ENCODE measurements at regions not wholly inside any gene's neighbourhood (a gene's known extent, or its start where the extent isn't known, plus 50 kb on each side); places are given as distances from the start of the nearest gene placed in this dataset.

GRCh38 chr9:29945012-29945411 is 2371.7 kb upstream of the C9orf72 start:
- Histone ChIP-seq H3K4me1 (no peaks in the 10 kb centered on the region), H3K9me3 (no peaks in the 10 kb centered on the region), H3K4me3 (no peak overlapping the region), H3K27me3 (no peaks in the 10 kb centered on the region), H3K36me3 (ENCODE audit: low read depth, missing control alignments) (no peaks in the 10 kb centered on the region), H3K27ac (no peak overlapping the region)
- no peak for TF ChIP-seq CTCF (IDR thresholded peaks at IDR 0.05)
- TF ChIP-seq POLR2A (IDR thresholded peaks at IDR 0.05) = no peak
- DNase-seq = no peak
- WGBS, 2 donors = 96 to 97% methylated on average over 1 of the region's 1 CpG
- intact Hi-C loops (cut with DNase I; ENCODE audit: low total_unique reads) = loop anchor here (5.0 kb wide), 1 partner anchor 827 kb away; no protein-coding TSS in a partner anchor

DNA sequence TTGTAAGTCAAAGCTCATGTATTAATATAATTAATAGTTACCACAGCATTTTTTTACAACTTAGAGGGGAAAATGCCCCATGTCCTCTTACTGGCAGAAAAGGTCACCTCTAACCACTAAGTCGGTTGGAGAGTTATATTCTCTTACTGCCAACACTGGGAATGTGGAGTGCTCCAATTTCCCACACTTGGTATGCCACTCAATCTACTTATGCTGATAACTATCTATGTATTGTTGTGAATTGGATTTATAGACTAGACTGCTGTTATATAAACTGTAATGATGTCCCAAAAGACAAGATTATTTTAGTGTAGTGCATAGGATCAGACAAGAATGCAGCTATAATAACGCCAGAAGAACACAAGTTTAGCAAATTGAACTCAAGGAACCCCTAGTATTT is 2385.2 kb upstream of the C9orf72 start:
- no peak for DNase-seq
- Histone ChIP-seq H3K27ac (no peak overlapping the region), H3K4me1 (no peaks in the 10 kb centered on the region), H3K4me3 (no peak overlapping the region), H3K27me3 (no peaks in the 10 kb centered on the region), H3K9me3 (no peaks in the 10 kb centered on the region), H3K36me3 (ENCODE audit: low read depth, missing control alignments) (no peaks in the 10 kb centered on the region)
- TF ChIP-seq CTCF (IDR thresholded peaks at IDR 0.05) (no peak), POLR2A (IDR thresholded peaks at IDR 0.05) (no peak)
- intact Hi-C loops (cut with DNase I; ENCODE audit: low total_unique reads) = no loop called here
- WGBS, 2 donors = 66 to 79% methylated on average over 2 of the region's 2 CpGs

- Histone ChIP-seq H3K27ac (no peak overlapping the region), H3K4me3 (no peak overlapping the region), H3K9me3 (no peaks in the 10 kb centered on the region), H3K4me1 (no peaks in the 10 kb centered on the region), H3K36me3 (ENCODE audit: low read depth, missing control alignments) (no peaks in the 10 kb centered on the region), H3K27me3 (no peaks in the 10 kb centered on the region)
- WGBS, 2 donors = 67% methylated on average over 6 of the region's 6 CpGs
- no peak for DNase-seq
- no peak for TF ChIP-seq CTCF (IDR thresholded peaks at IDR 0.05)
- no peak for TF ChIP-seq POLR2A (IDR thresholded peaks at IDR 0.05)
- intact Hi-C loops (cut with DNase I; ENCODE audit: low total_unique reads) = no loop called here
These were observed 2392.6 kb upstream of the C9orf72 start for GRCh38 chr9:29965834-29966233.

GRCh38 chr9:29966247-29966646 is 2393.0 kb upstream of the C9orf72 start:
- no peaks in the 10 kb centered on the region for H3K36me3 ChIP-seq (ENCODE audit: low read depth, missing control alignments)
- H3K27ac ChIP-seq = no peak overlapping the region
- H3K4me3 ChIP-seq = no peak overlapping the region
- 84 to 93% methylated on average over 2 of the region's 2 CpGs for WGBS, 2 donors
- no peaks in the 10 kb centered on the region for H3K4me1 ChIP-seq
- no peak for TF ChIP-seq CTCF (IDR thresholded peaks at IDR 0.05)
- no peak for TF ChIP-seq POLR2A (IDR thresholded peaks at IDR 0.05)
- no peak for DNase-seq
- H3K9me3 ChIP-seq = no peaks in the 10 kb centered on the region
- intact Hi-C loops (cut with DNase I; ENCODE audit: low total_unique reads) = no loop called here
- no peaks in the 10 kb centered on the region for H3K27me3 ChIP-seq

- Histone ChIP-seq H3K27me3 (no peaks in the 10 kb centered on the region), H3K4me1 (no peaks in the 10 kb centered on the region), H3K9me3 (no peaks in the 10 kb centered on the region), H3K4me3 (no peak overlapping the region), H3K36me3 (ENCODE audit: low read depth, missing control alignments) (no peaks in the 10 kb centered on the region), H3K27ac (no peak overlapping the region)
- intact Hi-C loops (cut with DNase I; ENCODE audit: low total_unique reads) = no loop called here
- 80 to 94% methylated on average over 2 to 3 of the region's 3 CpGs for WGBS, 2 donors
- TF ChIP-seq POLR2A (IDR thresholded peaks at IDR 0.05) (no peak), CTCF (IDR thresholded peaks at IDR 0.05) (no peak)
- DNase-seq = no peak
These were observed 2395.6 kb upstream of the C9orf72 start for GRCh38 chr9:29968831-29969230.

Data from testis (tissue), 2 donors.